ENCODE measurements at regions not wholly inside any gene's neighbourhood (a gene's known extent, or its start where the extent isn't known, plus 50 kb on each side); places are given as distances from the start of the nearest gene placed in this dataset.

DNA sequence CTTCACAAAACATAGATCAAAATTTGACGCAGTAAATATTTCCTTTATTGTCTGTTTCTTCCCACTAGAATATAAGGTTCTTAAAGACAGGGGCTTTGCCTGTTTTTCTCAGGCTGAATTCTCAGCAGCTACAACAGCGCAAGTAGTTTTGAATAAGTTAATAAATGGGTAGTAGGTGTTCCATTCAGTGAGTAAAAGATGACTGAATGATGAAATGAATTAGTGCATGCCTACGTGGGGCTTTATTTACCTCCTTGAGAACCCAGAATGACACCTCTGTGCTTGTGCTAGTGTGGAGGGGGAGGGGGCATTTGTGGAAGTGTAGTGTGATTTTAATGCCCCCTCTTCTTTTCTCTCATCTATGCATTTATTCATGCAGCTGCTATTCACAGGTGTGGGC is 278.9 kb downstream of the FBXW7 start:
- no peak for TF ChIP-seq POLR2AphosphoS5 (IDR thresholded peaks at IDR 0.05)
- TF ChIP-seq, protein P1, sequence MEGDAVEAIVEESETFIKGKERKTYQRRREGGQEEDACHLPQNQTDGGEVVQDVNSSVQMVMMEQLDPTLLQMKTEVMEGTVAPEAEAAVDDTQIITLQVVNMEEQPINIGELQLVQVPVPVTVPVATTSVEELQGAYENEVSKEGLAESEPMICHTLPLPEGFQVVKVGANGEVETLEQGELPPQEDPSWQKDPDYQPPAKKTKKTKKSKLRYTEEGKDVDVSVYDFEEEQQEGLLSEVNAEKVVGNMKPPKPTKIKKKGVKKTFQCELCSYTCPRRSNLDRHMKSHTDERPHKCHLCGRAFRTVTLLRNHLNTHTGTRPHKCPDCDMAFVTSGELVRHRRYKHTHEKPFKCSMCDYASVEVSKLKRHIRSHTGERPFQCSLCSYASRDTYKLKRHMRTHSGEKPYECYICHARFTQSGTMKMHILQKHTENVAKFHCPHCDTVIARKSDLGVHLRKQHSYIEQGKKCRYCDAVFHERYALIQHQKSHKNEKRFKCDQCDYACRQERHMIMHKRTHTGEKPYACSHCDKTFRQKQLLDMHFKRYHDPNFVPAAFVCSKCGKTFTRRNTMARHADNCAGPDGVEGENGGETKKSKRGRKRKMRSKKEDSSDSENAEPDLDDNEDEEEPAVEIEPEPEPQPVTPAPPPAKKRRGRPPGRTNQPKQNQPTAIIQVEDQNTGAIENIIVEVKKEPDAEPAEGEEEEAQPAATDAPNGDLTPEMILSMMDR (IDR thresholded peaks at IDR 0.05): no peak
- no peak for TF ChIP-seq POLR2A (IDR thresholded peaks at IDR 0.05)

Measured in upper lobe of left lung (tissue), 4 donors.